ENCODE measurements at regions not wholly inside any gene's neighbourhood (a gene's known extent, or its start where the extent isn't known, plus 50 kb on each side); places are given as distances from the start of the nearest gene placed in this dataset.

DNA sequence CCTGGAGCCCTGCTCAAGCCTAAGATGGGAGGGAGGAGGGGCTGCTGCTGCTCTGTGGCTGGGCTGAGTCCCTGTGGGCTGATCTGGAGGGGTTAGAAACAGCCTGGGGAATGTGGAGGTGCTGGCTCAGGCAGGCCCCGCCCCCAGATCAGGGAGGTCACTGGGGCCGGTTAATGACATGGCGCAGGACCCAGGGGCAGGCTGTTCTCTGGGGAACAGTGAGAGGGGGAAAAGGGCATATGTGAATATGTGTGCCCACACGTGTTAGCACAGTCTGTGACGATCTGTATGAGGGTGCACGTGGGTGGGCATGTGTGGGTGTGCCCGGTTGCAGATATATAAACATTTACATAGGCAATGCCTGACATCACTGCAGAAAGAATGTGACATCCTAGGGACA lies 143.5 kb downstream of the MIAT start:
- Mint-ChIP-seq H3K9me3 (no peaks in the 10 kb centered on the region), H3K4me1 (ENCODE audit: low read depth) (no peaks in the 10 kb centered on the region), H3K4me3 (no peak overlapping the region), H3K27ac (no peak overlapping the region), H3K36me3 (ENCODE audit: insufficient read depth in 2 of 2) (no peaks in the 10 kb centered on the region), H3K27me3 (ENCODE audit: low read depth) (no peaks in the 10 kb centered on the region)
- ATAC-seq (replicated peaks in 1 of 2): no peak
- DNase-seq: no peak

DNA sequence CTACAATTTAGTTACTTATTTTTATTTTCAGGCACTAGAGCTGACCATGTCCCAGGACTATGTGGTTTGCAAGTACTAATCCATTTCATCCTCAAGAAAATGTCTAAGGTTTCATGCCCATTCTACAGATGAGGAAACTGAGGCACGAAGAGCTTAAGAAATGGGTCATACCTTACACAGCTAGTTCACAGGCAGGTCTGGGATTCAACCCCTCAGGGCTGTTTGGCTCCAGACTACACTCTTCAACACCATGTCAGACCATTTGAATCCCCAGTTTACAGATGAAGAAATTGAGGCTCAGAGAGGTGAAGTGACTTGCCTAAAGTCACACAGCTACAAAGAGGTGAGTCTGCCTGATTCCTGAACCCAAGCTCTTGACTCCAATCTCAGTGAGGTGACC lies 144.1 kb downstream of the MIAT start:
- no peaks in the 10 kb centered on the region for H3K4me1 Mint-ChIP-seq (ENCODE audit: low read depth)
- H3K36me3 Mint-ChIP-seq (ENCODE audit: insufficient read depth in 2 of 2): no peaks in the 10 kb centered on the region
- no peak overlapping the region for H3K27ac Mint-ChIP-seq
- no peak overlapping the region for H3K4me3 Mint-ChIP-seq
- ATAC-seq (replicated peaks in 1 of 2): no peak
- no peaks in the 10 kb centered on the region for H3K27me3 Mint-ChIP-seq (ENCODE audit: low read depth)
- DNase-seq: no peak
- H3K9me3 Mint-ChIP-seq: no peaks in the 10 kb centered on the region

DNA sequence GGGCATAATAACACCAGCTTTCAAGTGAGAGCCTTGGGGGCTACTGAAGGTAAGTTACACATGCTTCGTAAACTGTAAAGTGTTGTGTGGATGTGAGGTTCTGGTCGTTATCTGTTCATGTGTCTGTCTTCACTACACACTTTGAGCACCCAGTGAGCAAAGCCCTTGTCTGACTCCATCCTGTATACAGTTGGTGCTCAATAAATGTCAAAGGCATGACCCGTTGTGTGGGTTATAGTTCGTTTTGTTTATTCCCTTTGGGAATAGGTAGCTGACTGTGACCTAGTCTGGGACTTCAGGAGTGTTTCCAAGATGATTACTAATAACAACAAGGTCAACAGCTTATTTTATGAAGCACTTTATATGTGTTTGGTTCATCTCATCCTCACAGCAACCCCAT lies 146.9 kb downstream of the MIAT start:
- H3K9me3 Mint-ChIP-seq: peaks cover 0 to 2% of the 10 kb centered on the region in 2 donors
- H3K27ac Mint-ChIP-seq: no peak overlapping the region
- ATAC-seq (replicated peaks in 1 of 2) (no peak), DNase-seq (no peak)
- H3K36me3 Mint-ChIP-seq (ENCODE audit: insufficient read depth in 2 of 2): no peaks in the 10 kb centered on the region
- H3K4me3 Mint-ChIP-seq: no peak overlapping the region
- no peaks in the 10 kb centered on the region for H3K4me1 Mint-ChIP-seq (ENCODE audit: low read depth)
- H3K27me3 Mint-ChIP-seq (ENCODE audit: low read depth): no peaks in the 10 kb centered on the region

DNA sequence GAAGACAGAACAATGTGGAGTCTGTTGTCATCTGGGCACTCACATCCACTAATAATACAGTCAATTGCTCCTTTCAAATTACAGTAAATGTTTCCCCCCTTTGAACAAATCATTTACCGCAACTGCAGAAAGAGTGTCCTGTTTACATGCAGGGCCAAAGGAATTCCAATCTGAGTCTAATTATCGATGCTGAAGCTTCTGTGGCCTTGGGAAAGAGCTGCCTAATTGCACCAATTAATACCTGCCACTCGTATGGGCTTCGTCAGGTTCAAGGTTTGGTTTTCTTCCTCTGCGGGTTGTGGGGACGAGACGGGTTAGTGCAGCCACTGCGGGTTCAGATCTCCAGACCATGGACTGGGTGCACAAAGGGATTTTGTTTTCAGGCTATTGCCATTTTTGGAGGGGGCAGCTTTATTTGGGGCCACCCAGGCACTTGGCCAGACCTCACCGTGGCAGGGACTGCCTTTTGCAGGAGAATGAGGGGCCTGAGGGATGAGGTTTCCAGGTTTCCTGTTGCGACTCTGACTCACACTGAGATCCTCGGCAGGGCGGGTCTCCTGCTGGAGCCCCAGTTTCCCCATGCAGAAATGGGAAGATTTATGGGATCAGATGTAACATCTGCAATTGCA lies 147.6 kb downstream of the MIAT start:
- Mint-ChIP-seq H3K27ac (no peak overlapping the region), H3K27me3 (ENCODE audit: low read depth) (no peaks in the 10 kb centered on the region), H3K4me1 (ENCODE audit: low read depth) (no peaks in the 10 kb centered on the region), H3K36me3 (ENCODE audit: insufficient read depth in 2 of 2) (no peaks in the 10 kb centered on the region), H3K4me3 (no peak overlapping the region), H3K9me3 (peaks cover 0 to 2% of the 10 kb centered on the region in 2 donors)
- ATAC-seq (replicated peaks in 1 of 2): no peak
- DNase-seq: no peak

DNA sequence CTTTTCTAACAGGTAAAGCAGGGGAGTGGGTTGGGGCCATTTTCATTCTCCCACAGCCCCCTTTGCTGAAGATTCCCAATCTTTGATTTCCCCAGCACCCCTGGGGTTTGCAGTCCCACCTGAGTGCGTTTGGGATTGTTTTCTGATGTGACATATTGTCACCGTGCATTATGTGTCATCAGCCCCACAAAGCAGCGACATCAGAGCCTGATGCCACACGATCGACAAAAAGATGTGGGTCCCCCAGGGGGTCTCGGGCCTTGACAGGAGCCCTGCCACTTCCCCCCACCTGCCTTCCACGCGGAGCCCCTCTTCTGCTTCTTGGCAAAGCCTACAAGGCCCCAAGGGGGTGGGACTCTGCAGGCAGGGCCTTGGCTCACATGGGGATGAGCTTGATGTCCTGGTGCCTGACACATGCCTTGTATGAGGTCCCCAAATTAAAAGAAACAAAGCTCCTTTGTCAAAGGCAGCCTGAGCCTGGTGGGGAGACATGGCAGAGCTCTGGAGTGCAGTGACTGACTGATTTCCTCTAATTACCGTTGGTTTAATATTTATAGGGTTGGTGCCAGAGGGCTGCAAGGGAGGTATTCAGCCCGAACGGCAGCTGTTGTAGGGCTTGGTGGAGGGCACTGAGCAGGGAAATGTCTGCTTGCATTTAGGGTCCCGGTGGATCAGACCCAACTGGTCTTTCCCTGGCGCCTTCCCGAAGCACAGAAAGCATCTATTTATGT lies 149.2 kb downstream of the MIAT start:
- H3K9me3 Mint-ChIP-seq: peaks cover 0 to 2% of the 10 kb centered on the region in 2 donors

DNA sequence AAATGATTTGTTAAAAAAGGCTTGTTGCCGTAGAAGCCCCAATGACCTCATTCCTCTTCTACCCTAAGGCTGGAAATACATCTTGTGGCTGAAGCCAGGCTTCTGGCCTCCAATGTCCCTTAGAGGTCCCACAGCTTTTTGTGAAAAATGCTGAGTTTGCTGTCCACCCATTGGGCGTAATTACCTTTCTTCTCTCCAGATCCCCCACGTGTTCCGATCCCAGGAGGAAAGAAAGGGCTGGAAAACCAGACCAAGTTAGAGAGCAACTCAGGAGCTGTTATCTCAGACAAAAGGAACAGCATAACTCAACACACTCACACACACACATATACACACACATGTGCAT lies 154.2 kb downstream of the MIAT start:
- DNase-seq: no peak
- H3K27ac Mint-ChIP-seq: no peak overlapping the region
- no peaks in the 10 kb centered on the region for H3K27me3 Mint-ChIP-seq (ENCODE audit: low read depth)
- H3K4me3 Mint-ChIP-seq: no peak overlapping the region
- no peaks in the 10 kb centered on the region for H3K4me1 Mint-ChIP-seq (ENCODE audit: low read depth)
- H3K9me3 Mint-ChIP-seq: peaks cover 0 to 2% of the 10 kb centered on the region in 2 donors
- ATAC-seq (replicated peaks in 1 of 2): no peak
- H3K36me3 Mint-ChIP-seq (ENCODE audit: insufficient read depth in 2 of 2): peaks cover 0 to 4% of the 10 kb centered on the region in 2 donors

More for the DNA sequence above, 149.2 kb downstream of the MIAT start:
- H3K27ac Mint-ChIP-seq: no peak overlapping the region
- H3K36me3 Mint-ChIP-seq (ENCODE audit: insufficient read depth in 2 of 2): no peaks in the 10 kb centered on the region
- no peak overlapping the region for H3K4me3 Mint-ChIP-seq
- DNase-seq (no peak), ATAC-seq (replicated peaks in 1 of 2) (no peak)
- H3K27me3 Mint-ChIP-seq (ENCODE audit: low read depth): no peaks in the 10 kb centered on the region
- H3K4me1 Mint-ChIP-seq (ENCODE audit: low read depth): no peaks in the 10 kb centered on the region

DNA sequence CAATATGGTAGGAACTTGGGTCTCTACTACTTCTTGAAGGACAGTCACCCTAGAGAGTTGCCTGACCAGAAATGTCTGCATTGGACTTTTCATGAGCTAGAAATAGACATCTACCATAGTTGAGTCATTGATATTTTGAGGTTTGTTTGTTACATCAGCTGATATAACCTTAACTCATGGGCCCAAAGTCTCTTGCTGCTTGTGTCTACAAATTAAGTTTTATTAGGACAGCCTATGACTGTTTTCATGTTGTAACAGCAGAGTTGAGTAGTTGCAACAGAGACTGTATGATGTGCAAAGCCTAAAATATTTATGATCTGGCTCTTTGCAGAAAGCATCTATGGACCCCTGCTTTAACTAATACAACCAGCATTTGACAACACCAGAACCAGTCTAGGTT lies 155.3 kb downstream of the MIAT start:
- Mint-ChIP-seq H3K9me3 (peaks cover under 1 to 4% of the 10 kb centered on the region in 2 donors), H3K4me1 (ENCODE audit: low read depth) (no peaks in the 10 kb centered on the region), H3K36me3 (ENCODE audit: insufficient read depth in 2 of 2) (peaks cover 2 to 5% of the 10 kb centered on the region in 2 donors), H3K27me3 (ENCODE audit: low read depth) (no peaks in the 10 kb centered on the region), H3K4me3 (no peak overlapping the region), H3K27ac (no peak overlapping the region)
- DNase-seq (no peak), ATAC-seq (replicated peaks in 1 of 2) (no peak)

DNA sequence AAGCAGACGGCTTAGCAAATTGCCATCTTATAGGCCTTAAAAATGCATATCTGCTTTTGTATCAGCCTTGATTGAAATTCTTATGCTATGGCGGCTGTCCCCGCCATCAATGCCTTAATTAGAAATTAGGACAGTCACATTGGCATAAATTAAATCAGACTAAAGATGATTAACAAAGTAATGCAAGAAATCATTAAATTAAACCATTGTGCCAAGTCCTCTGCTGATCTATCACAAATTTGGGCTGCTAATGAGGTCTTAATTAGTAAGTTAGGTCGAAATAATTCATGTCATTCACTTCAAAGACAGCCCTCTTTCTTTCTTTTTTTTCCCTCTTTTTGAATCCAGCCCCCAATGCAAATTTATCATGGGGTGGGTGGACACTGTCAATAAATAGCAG lies 159.3 kb downstream of the MIAT start:
- peaks cover 0 to 11% of the 10 kb centered on the region in 2 donors for H3K9me3 Mint-ChIP-seq
- no peak for ATAC-seq (replicated peaks in 1 of 2)

DNA sequence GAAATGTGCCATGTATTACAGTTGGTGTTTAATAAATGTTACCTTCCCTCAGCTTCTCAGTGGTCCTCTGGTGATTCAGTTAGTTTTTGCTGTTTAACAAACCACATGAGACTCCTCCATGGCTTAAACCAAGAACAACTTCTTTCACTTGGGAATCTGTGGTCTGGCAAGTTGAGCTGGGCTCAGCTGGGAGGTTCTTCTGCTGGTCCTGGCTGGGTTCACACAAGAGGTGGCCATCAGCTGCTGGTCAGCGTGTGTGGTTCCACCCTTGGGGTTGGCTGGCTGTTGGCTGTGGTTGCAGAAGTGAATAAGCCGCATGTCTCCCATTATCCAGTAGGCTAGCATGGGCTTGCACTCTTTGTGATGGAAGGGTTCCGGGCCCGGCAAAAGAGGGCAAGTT lies 160.5 kb downstream of the MIAT start:
- ATAC-seq (replicated peaks in 1 of 2) (no peak), DNase-seq (no peak)
- H3K4me1 Mint-ChIP-seq (ENCODE audit: low read depth): no peaks in the 10 kb centered on the region
- peaks cover 5 to 6% of the 10 kb centered on the region in 2 donors for H3K36me3 Mint-ChIP-seq (ENCODE audit: insufficient read depth in 2 of 2)
- peaks cover 0 to 11% of the 10 kb centered on the region in 2 donors for H3K9me3 Mint-ChIP-seq
- H3K4me3 Mint-ChIP-seq: no peak overlapping the region
- no peaks in the 10 kb centered on the region for H3K27me3 Mint-ChIP-seq (ENCODE audit: low read depth)
- no peak overlapping the region for H3K27ac Mint-ChIP-seq

More for the DNA sequence above, 159.3 kb downstream of the MIAT start:
- H3K4me3 Mint-ChIP-seq: no peak overlapping the region
- no peak for DNase-seq
- no peaks in the 10 kb centered on the region for H3K4me1 Mint-ChIP-seq (ENCODE audit: low read depth)
- no peaks in the 10 kb centered on the region for H3K27me3 Mint-ChIP-seq (ENCODE audit: low read depth)
- H3K36me3 Mint-ChIP-seq (ENCODE audit: insufficient read depth in 2 of 2): peaks cover 5 to 6% of the 10 kb centered on the region in 2 donors
- H3K27ac Mint-ChIP-seq: no peak overlapping the region

DNA sequence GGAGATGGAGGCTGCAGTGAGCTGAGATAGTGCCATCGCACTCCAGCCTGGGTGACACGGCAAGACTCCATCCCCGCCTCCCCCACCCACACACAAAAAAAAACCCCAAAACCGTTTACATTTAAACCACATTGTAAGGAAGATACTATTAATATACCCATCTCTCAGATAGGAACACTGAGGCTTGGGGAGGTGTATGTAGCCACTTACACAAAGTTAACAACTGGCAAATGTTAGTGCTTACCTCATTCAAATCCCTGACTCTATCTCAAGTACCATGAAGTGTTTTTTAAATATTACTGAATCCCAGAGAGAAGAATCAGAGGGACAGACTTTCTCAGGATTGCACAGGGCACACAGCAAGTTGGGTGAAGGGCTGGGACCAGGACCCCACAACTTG lies 164.5 kb downstream of the MIAT start:
- H3K27ac Mint-ChIP-seq: no peak overlapping the region
- H3K4me1 Mint-ChIP-seq (ENCODE audit: low read depth): no peaks in the 10 kb centered on the region
- peaks cover 2 to 6% of the 10 kb centered on the region in 2 donors for H3K36me3 Mint-ChIP-seq (ENCODE audit: insufficient read depth in 2 of 2)
- no peaks in the 10 kb centered on the region for H3K27me3 Mint-ChIP-seq (ENCODE audit: low read depth)
- no peak overlapping the region for H3K4me3 Mint-ChIP-seq
- peaks cover 0 to 11% of the 10 kb centered on the region in 2 donors for H3K9me3 Mint-ChIP-seq
- DNase-seq (no peak), ATAC-seq (replicated peaks in 1 of 2) (no peak)

DNA sequence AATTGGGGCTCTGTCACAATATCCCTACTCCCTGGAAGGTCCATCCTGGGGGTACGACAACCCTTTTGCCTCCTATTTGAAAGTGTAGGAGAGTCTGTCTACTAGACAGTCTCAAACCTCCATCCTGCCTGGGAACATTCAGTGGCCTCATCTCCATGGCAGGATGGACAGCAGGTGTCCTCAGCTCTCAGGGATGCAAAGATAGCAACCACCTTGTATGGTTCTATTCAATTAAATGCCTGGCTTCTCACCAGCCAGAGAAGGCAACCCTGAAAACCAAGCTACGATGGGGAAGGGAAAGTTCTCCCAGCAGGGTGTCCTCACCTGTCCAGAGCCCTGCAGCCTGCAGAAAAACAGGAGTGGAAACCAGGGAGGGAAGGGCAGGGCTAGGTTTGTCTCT lies 164.9 kb downstream of the MIAT start:
- no peaks in the 10 kb centered on the region for H3K27me3 Mint-ChIP-seq (ENCODE audit: low read depth)
- no peak for ATAC-seq (replicated peaks in 1 of 2)
- DNase-seq: no peak
- peaks cover 0 to 8% of the 10 kb centered on the region in 2 donors for H3K9me3 Mint-ChIP-seq
- H3K36me3 Mint-ChIP-seq (ENCODE audit: insufficient read depth in 2 of 2): peaks cover 2 to 4% of the 10 kb centered on the region in 2 donors
- no peak overlapping the region for H3K27ac Mint-ChIP-seq
- no peak overlapping the region for H3K4me3 Mint-ChIP-seq
- H3K4me1 Mint-ChIP-seq (ENCODE audit: low read depth): no peaks in the 10 kb centered on the region

DNA sequence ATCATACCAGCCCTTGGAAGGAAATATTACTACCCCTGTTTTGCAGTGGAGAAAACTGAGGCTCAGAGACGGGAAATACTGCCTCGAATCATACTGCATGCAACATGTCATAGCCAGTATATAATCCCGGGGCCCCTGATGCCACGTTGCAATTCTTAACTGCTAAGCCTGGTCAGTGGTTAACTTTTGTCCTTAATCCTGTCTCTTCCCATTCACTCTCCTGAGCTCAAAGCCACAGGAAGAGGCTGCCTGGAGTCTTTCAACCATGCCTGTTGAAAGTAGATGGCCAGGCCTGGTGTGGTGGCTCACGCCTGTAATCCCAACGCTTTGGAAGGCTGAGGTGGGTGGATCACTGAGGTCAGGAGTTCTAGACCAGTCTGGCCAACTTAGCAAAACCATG lies 166.6 kb downstream of the MIAT start:
- Mint-ChIP-seq H3K4me3 (no peak overlapping the region), H3K9me3 (no peaks in the 10 kb centered on the region), H3K4me1 (ENCODE audit: low read depth) (no peaks in the 10 kb centered on the region), H3K27ac (no peak overlapping the region), H3K27me3 (ENCODE audit: low read depth) (no peaks in the 10 kb centered on the region), H3K36me3 (ENCODE audit: insufficient read depth in 2 of 2) (peaks cover 0 to 3% of the 10 kb centered on the region in 2 donors)
- ATAC-seq (replicated peaks in 1 of 2): no peak
- DNase-seq: no peak

DNA sequence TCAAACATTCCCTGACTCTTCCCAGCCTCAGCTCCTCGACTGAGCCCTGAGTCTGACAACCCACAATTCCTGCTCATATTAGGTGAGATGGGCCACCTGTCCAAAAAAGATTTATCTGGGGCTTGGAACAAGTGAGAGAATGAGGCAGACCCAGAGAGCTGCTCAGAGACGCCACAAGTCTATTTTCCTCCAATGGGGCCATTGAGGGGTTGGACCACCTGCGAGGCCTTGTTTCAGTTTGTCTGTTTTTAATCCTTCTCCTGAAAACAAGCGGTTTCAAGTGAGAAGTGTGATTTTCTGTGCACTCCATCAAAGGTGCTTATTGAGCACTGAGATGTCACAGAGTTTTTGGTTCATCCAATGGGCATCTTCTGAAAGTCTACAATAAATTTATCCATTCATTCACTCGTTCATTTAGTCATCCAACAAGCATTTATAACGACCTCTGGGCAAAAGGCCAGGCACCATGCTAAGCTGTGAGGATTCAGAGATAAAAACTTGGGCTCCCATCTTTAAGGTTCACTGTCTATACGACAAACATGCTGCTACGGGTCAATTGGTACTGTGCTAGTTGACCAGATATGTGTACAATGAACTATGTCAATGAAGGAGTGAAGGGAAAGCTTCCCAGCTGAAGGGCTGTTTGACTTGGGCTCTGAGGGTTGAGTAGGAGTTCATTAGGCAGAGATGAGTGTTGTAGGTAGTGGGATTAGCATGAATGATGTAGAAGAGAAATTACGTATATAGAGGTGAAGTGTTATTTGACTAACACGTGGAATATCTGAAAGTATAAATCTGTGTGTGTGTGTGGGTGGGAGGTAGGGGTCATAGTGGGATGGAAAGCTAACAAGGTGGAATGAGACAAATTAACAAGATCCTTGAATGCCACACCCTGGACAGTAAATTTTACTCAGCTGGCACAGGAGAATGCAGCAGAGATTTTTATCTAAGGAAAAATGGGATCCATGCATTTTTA lies 168.9 kb downstream of the MIAT start:
- H3K4me3 Mint-ChIP-seq: no peak overlapping the region
- no peaks in the 10 kb centered on the region for H3K36me3 Mint-ChIP-seq (ENCODE audit: insufficient read depth in 2 of 2)
- no peak overlapping the region for H3K27ac Mint-ChIP-seq
- H3K4me1 Mint-ChIP-seq (ENCODE audit: low read depth): no peaks in the 10 kb centered on the region
- no peak for DNase-seq
- H3K27me3 Mint-ChIP-seq (ENCODE audit: low read depth): no peaks in the 10 kb centered on the region
- no peak for ATAC-seq (replicated peaks in 1 of 2)
- no peaks in the 10 kb centered on the region for H3K9me3 Mint-ChIP-seq
